Hepatocyte (in vitro differentiated cells): ENCODE measurements at regions not wholly inside any gene's neighbourhood (a gene's known extent, or its start where the extent isn't known, plus 50 kb on each side); places are given as distances from the start of the nearest gene placed in this dataset.

Experiments used
- EZH2 ChIP-seq: fragments of 200-600 bp; sonication (generic); IDR thresholded peaks from 2 replicates; pipeline ENCODE4 v1.6.1; 2016; ENCODE audit warnings: antibody characterized with exemption, mild to moderate bottlenecking, borderline replicate concordance
- EZH2phosphoT487 ChIP-seq: fragments of 200-600 bp; sonication (generic); IDR thresholded peaks from one replicate; pipeline ENCODE4 v1.6.1; 2018; ENCODE audit warnings: antibody characterized with exemption, mild to moderate bottlenecking, low read depth, moderate library complexity; ENCODE audit not compliant: unreplicated experiment, severe bottlenecking
- TF ChIP-seq, protein P1 (sequence below): fragments of 200-600 bp; sonication (generic); IDR thresholded peaks from 2 replicates; pipeline ENCODE4 v1.5.1; 2016; ENCODE audit warnings: antibody characterized with exemption, mild to moderate bottlenecking; ENCODE audit not compliant: poor library complexity

DNA sequence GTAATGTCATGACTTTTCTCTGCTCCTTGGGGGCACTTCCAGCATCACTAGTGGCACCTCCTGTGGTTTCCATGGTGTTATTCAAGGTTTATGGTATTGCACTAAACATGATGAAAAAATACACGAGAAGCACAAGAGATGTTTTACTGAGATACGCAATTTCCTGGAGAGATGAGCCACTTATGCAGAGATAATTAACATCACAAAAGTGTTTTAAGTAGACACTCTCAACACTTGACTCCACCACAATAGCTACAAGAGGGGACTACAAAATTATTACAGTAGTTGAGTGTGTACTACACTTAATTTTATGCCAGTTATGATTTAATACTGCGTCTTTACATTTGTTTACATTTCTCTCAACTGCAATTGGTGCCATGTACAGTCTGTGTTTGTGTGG lies 906.7 kb downstream of the DNAJB9 start:
- TF ChIP-seq, protein P1, sequence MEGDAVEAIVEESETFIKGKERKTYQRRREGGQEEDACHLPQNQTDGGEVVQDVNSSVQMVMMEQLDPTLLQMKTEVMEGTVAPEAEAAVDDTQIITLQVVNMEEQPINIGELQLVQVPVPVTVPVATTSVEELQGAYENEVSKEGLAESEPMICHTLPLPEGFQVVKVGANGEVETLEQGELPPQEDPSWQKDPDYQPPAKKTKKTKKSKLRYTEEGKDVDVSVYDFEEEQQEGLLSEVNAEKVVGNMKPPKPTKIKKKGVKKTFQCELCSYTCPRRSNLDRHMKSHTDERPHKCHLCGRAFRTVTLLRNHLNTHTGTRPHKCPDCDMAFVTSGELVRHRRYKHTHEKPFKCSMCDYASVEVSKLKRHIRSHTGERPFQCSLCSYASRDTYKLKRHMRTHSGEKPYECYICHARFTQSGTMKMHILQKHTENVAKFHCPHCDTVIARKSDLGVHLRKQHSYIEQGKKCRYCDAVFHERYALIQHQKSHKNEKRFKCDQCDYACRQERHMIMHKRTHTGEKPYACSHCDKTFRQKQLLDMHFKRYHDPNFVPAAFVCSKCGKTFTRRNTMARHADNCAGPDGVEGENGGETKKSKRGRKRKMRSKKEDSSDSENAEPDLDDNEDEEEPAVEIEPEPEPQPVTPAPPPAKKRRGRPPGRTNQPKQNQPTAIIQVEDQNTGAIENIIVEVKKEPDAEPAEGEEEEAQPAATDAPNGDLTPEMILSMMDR = no peak
- TF ChIP-seq EZH2 (no peak), EZH2phosphoT487 (no peak)
